CD4-positive, alpha-beta T cell (primary cell): ENCODE measurements at regions not wholly inside any gene's neighbourhood (a gene's known extent, or its start where the extent isn't known, plus 50 kb on each side); places are given as distances from the start of the nearest gene placed in this dataset.
"Not testable (repeated sequence)": the region's sequence is repeated elsewhere in the genome, so short reads cannot be mapped to it uniquely, and the experiment has no call there.

Experiments used
- ATAC-seq: fragments of 200-7000 bp; cut with Tn5 transposase; one replicate; pipeline ENCODE4 v1.10.0; 2022; ENCODE audit warnings: mild to moderate bottlenecking; ENCODE audit not compliant: poor library complexity
- CTCF ChIA-PET: fragments of 350-600 bp; sonication (Branson Sonifier 250); formaldehyde crosslinking; loops from one replicate; lab custom pipeline; 2021; ENCODE audit warnings: antibody characterized with exemption, inconsistent platforms; lab: Charles Lee
- POLR2A ChIA-PET: fragments of 350-600 bp; sonication (Branson Sonifier 250); formaldehyde crosslinking; loops from one replicate; lab custom pipeline; 2021; ENCODE audit warnings: antibody characterized with exemption, inconsistent platforms; lab: Charles Lee
- DNase-seq, 14 experiments: peaks; one replicate each; pipeline ENCODE4 v3.0.0-alpha.2; 2013 to 2020; ENCODE audit warnings: mixed read lengths in 2 of 14
- H3K27ac ChIP-seq, 2 donors: one replicate each; pipeline versions ENCODE4 v1.5.1 to v1.7.0; 2013; ENCODE audit warnings: low read length in 2 of 2, low read depth in 1 of 2, mild to moderate bottlenecking in 1 of 2
- H3K27me3 ChIP-seq, 2 experiments: 1 replicate in 1 of 2; 2 replicates in 1 of 2; pipeline versions ENCODE4 v1.6.1 to v1.7.0; 2013; ENCODE audit warnings: low read length in 2 of 2, control low read depth in 1 of 2, mild to moderate bottlenecking in 1 of 2, moderate library complexity in 1 of 2; ENCODE audit not compliant: insufficient read depth in 2 of 2, control insufficient read depth in 1 of 2
- H3K36me3 ChIP-seq: one replicate; pipeline ENCODE4 v1.6.1; 2013; ENCODE audit warnings: low read length, control low read depth; ENCODE audit not compliant: insufficient read depth
- H3K4me1 ChIP-seq: one replicate; pipeline ENCODE4 v1.6.1; 2013; ENCODE audit warnings: low read length, control low read depth; ENCODE audit not compliant: insufficient read depth
- H3K4me3 ChIP-seq: one replicate; pipeline ENCODE4 v1.5.1; 2013; ENCODE audit warnings: mild to moderate bottlenecking, low read length, moderate library complexity
- H3K9me3 ChIP-seq, 2 experiments: 1 replicate in 1 of 2; 2 replicates in 1 of 2; pipeline versions ENCODE4 v1.6.1 to v1.7.0; 2013; ENCODE audit warnings: low read length in 2 of 2, mild to moderate bottlenecking in 2 of 2, control low read depth in 1 of 2, moderate library complexity in 1 of 2; ENCODE audit not compliant: control insufficient read depth in 1 of 2, insufficient read depth in 1 of 2
- H3K27ac Mint-ChIP-seq: one replicate; pipeline ENCODE4 v1.8.0; 2020; ENCODE audit warnings: mixed read lengths
- H3K27me3 Mint-ChIP-seq: one replicate; pipeline ENCODE4 v1.8.0; 2021; ENCODE audit warnings: mixed read lengths
- H3K36me3 Mint-ChIP-seq: one replicate; pipeline ENCODE4 v1.8.0; 2021; ENCODE audit warnings: low read depth, mixed read lengths
- H3K4me1 Mint-ChIP-seq: one replicate; pipeline ENCODE4 v1.8.0; 2021; ENCODE audit warnings: low read depth, mixed read lengths
- H3K4me3 Mint-ChIP-seq: one replicate; pipeline ENCODE4 v1.8.0; 2020; ENCODE audit warnings: mild to moderate bottlenecking, mixed read lengths
- H3K9me3 Mint-ChIP-seq: one replicate; pipeline ENCODE4 v1.8.0; 2020; ENCODE audit warnings: mixed read lengths
- intact Hi-C, 2 experiments: fragments of 100-400 bp; cut with DNase I in 1 of 2; cut with micrococcal nuclease in 1 of 2; formaldehyde crosslinking; loops; one replicate each; pipeline versions ENCODE4 v1.15.1 to v1.9.0; 2023 to 2025; cut with DNase I, micrococcal nuclease

GRCh38 chr12:8355531-8355930 is 100.2 kb upstream of the CLEC6A start:
- H3K4me1 Mint-ChIP-seq, H3K27ac Mint-ChIP-seq, H3K4me3 ChIP-seq, intact Hi-C loops, ATAC-seq, H3K9me3 ChIP-seq, H3K36me3 ChIP-seq, H3K9me3 Mint-ChIP-seq, H3K4me3 Mint-ChIP-seq, H3K27me3 ChIP-seq, POLR2A ChIA-PET, H3K27ac ChIP-seq, DNase-seq, H3K4me1 ChIP-seq, CTCF ChIA-PET, H3K36me3 Mint-ChIP-seq: not testable (repeated sequence)
- peaks cover 20% of the 10 kb centered on the region for H3K27me3 Mint-ChIP-seq

DNA sequence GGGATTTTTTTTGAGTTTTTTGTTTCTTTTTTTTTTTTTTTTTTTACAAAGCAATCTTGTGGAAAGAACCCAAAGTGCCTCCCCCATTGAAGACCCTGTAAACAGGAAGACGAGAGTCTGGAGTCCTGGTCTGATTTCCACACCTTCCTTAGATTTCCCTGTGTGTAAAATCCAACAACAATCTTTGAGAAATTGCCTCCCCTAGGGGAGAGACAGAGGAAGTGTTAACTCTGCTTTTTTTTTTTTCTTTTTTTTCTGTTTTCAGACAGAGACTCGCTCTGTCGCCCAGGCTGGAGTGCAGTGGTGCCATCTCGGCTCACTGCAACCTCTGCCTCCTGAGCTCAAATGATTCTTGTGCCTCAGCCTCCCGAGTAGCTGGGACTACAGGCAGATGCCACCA is 82.0 kb upstream of the CLEC6A start:
- POLR2A ChIA-PET, H3K36me3 Mint-ChIP-seq, H3K4me3 Mint-ChIP-seq, H3K4me1 ChIP-seq, H3K27ac Mint-ChIP-seq, intact Hi-C loops, H3K4me1 Mint-ChIP-seq, DNase-seq, H3K36me3 ChIP-seq, H3K9me3 Mint-ChIP-seq, H3K9me3 ChIP-seq, ATAC-seq, H3K4me3 ChIP-seq, H3K27me3 ChIP-seq, H3K27ac ChIP-seq: not testable (repeated sequence)
- CTCF ChIA-PET: interaction anchor here (0.7 kb wide), 1 partner anchor 249 kb away, joined by 4 read pairs; no protein-coding TSS in a partner anchor
- peaks cover 15% of the 10 kb centered on the region for H3K27me3 Mint-ChIP-seq

DNA sequence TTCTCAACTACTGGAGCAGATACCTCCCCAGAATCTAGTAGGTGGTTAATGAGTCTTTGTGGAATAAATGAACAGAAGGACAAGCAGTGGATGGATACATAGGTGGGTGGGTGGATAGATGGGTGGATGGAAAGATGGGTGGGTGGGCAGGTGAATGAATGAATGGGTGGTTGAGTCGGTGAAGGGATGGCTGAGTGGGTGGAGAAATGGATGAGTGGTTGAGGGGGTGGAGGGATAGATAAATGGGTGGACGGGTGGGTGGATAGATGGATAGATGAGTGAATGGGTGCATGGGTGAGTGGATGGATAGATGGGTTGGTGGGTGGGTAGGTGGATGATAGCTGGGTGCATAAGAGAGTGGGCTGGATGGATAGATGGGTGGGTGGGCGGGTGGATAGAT is 80.6 kb upstream of the CLEC6A start:
- H3K4me3 Mint-ChIP-seq, CTCF ChIA-PET, H3K36me3 ChIP-seq, H3K27ac Mint-ChIP-seq, H3K4me1 Mint-ChIP-seq, POLR2A ChIA-PET, intact Hi-C loops, H3K27ac ChIP-seq, DNase-seq, H3K9me3 ChIP-seq, H3K9me3 Mint-ChIP-seq, ATAC-seq, H3K4me3 ChIP-seq, H3K36me3 Mint-ChIP-seq, H3K4me1 ChIP-seq, H3K27me3 ChIP-seq: not testable (repeated sequence)
- H3K27me3 Mint-ChIP-seq: peaks cover 12% of the 10 kb centered on the region

- H3K27ac Mint-ChIP-seq, CTCF ChIA-PET: not testable (repeated sequence)
Observed at GRCh38 chr12:8377756-8378155, 78.0 kb upstream of the CLEC6A start.

GRCh38 chr12:8382556-8382955 is 73.2 kb upstream of the CLEC6A start:
- H3K36me3 ChIP-seq, H3K4me3 ChIP-seq, intact Hi-C loops, H3K36me3 Mint-ChIP-seq, H3K27ac Mint-ChIP-seq, DNase-seq, H3K4me1 ChIP-seq, ATAC-seq, POLR2A ChIA-PET, H3K27me3 ChIP-seq, CTCF ChIA-PET, H3K9me3 Mint-ChIP-seq, H3K27ac ChIP-seq, H3K4me3 Mint-ChIP-seq, H3K9me3 ChIP-seq, H3K4me1 Mint-ChIP-seq: not testable (repeated sequence)
- peaks cover 15% of the 10 kb centered on the region for H3K27me3 Mint-ChIP-seq

More at GRCh38 chr12:8377756-8378155, 78.0 kb upstream of the CLEC6A start:
- H3K9me3 Mint-ChIP-seq, H3K27me3 ChIP-seq, H3K36me3 Mint-ChIP-seq, H3K9me3 ChIP-seq, H3K27ac ChIP-seq, H3K36me3 ChIP-seq, POLR2A ChIA-PET, DNase-seq, H3K4me1 ChIP-seq, intact Hi-C loops, H3K4me1 Mint-ChIP-seq, H3K4me3 ChIP-seq, ATAC-seq, H3K4me3 Mint-ChIP-seq, H3K27me3 Mint-ChIP-seq: not testable (repeated sequence)

DNA sequence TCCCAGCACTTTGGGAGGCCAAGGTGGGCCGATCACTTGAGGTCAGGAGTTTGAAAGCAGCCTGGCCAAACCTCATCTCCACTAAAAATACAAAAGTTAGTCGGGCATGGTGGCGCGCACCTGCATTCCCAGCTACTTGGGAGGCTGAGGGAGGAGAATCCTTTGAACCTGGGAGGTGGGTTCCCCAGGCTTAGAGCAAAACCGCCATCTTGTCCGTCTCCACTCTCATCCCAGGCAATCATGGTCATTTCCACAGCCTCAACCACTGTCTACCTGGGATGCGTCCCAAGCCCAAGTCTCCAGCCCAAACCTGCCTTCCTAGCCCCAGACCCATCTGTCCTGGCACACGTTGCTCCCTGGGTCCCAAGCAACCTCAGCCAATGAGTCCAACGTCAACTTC is 71.1 kb upstream of the CLEC6A start:
- H3K4me3 Mint-ChIP-seq, H3K4me1 Mint-ChIP-seq, H3K9me3 ChIP-seq, DNase-seq, H3K4me3 ChIP-seq, CTCF ChIA-PET, H3K9me3 Mint-ChIP-seq, ATAC-seq, H3K36me3 Mint-ChIP-seq, intact Hi-C loops, POLR2A ChIA-PET, H3K27me3 ChIP-seq, H3K27ac Mint-ChIP-seq, H3K36me3 ChIP-seq, H3K27ac ChIP-seq, H3K4me1 ChIP-seq: not testable (repeated sequence)
- H3K27me3 Mint-ChIP-seq: peaks cover 27% of the 10 kb centered on the region

- H3K9me3 Mint-ChIP-seq, H3K9me3 ChIP-seq, H3K36me3 Mint-ChIP-seq, ATAC-seq, DNase-seq, H3K27ac Mint-ChIP-seq, POLR2A ChIA-PET, H3K4me1 Mint-ChIP-seq, H3K36me3 ChIP-seq, H3K4me1 ChIP-seq, H3K4me3 ChIP-seq, intact Hi-C loops, CTCF ChIA-PET, H3K27me3 ChIP-seq, H3K27ac ChIP-seq, H3K4me3 Mint-ChIP-seq: not testable (repeated sequence)
- H3K27me3 Mint-ChIP-seq: peaks cover 27% of the 10 kb centered on the region
Observed at GRCh38 chr12:8385431-8385830, 70.3 kb upstream of the CLEC6A start.
